Fibroblast of lung (primary cell): ENCODE measurements at regions not wholly inside any gene's neighbourhood (a gene's known extent, or its start where the extent isn't known, plus 50 kb on each side); places are given as distances from the start of the nearest gene placed in this dataset.

ENCODE experiments used
- EZH2 ChIP-seq: IDR thresholded peaks from 2 replicates; pipeline ENCODE4 v1.5.1; 2012; ENCODE audit warnings: low read length, control low read depth, mild to moderate bottlenecking; ENCODE audit errors: missing control alignments
- TF ChIP-seq, protein P1 (sequence below), 2 donors: IDR thresholded peaks in 1 of 2; conservative IDR thresholded peaks in 1 of 2; 1 replicate in 1 of 2; 2 replicates in 1 of 2; pipeline ENCODE4 v1.5.1; 2011 to 2012; ENCODE audit warnings: low read length in 2 of 2, control low read depth in 1 of 2, inconsistent platforms in 1 of 2, low read depth in 1 of 2, mild to moderate bottlenecking in 1 of 2

- TF ChIP-seq, protein P1, sequence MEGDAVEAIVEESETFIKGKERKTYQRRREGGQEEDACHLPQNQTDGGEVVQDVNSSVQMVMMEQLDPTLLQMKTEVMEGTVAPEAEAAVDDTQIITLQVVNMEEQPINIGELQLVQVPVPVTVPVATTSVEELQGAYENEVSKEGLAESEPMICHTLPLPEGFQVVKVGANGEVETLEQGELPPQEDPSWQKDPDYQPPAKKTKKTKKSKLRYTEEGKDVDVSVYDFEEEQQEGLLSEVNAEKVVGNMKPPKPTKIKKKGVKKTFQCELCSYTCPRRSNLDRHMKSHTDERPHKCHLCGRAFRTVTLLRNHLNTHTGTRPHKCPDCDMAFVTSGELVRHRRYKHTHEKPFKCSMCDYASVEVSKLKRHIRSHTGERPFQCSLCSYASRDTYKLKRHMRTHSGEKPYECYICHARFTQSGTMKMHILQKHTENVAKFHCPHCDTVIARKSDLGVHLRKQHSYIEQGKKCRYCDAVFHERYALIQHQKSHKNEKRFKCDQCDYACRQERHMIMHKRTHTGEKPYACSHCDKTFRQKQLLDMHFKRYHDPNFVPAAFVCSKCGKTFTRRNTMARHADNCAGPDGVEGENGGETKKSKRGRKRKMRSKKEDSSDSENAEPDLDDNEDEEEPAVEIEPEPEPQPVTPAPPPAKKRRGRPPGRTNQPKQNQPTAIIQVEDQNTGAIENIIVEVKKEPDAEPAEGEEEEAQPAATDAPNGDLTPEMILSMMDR (conservative IDR thresholded peaks at IDR 0.05 in 1 of 2, IDR thresholded peaks at IDR 0.05 in 1 of 2; ENCODE audit: low read depth in 1 of 2, low read length in 2 of 2) = no peak
- TF ChIP-seq EZH2 = no peak
Measured at GRCh38 chr17:70736375-70736957, 567.1 kb downstream of the KCNJ2 start.
